HG03095 (cell line): ENCODE measurements at regions not wholly inside any gene's neighbourhood (a gene's known extent, or its start where the extent isn't known, plus 50 kb on each side); places are given as distances from the start of the nearest gene placed in this dataset.

ENCODE experiments used
- ATAC-seq: cut with Tn5 transposase; IDR thresholded peaks from one replicate; pipeline ENCODE4 v1.9.1; 2021; ENCODE audit warnings: moderate library complexity; ENCODE audit not compliant: unreplicated experiment

GRCh38 chr6:66902457-66902856, 1195.4 kb upstream of the EYS start:
- no peak for ATAC-seq

- no peak for ATAC-seq
These were observed 1193.4 kb upstream of the EYS start for GRCh38 chr6:66900133-66901083.

- ATAC-seq: no peak
These were observed 1190.5 kb upstream of the EYS start for GRCh38 chr6:66897576-66897975.

GRCh38 chr6:66896415-66896814, 1189.4 kb upstream of the EYS start:
- no peak for ATAC-seq

GRCh38 chr6:66883453-66883852, 1176.4 kb upstream of the EYS start:
- no peak for ATAC-seq

GRCh38 chr6:66866801-66867200, 1159.8 kb upstream of the EYS start:
- no peak for ATAC-seq

GRCh38 chr6:66865771-66866170, 1158.7 kb upstream of the EYS start:
- ATAC-seq: no peak

GRCh38 chr6:66861007-66861541, 1154.0 kb upstream of the EYS start:
- no peak for ATAC-seq

GRCh38 chr6:66860328-66860727, 1153.3 kb upstream of the EYS start:
- ATAC-seq: no peak

GRCh38 chr6:66858196-66858595, 1151.2 kb upstream of the EYS start:
- ATAC-seq: no peak

GRCh38 chr6:66854014-66854413, 1147.0 kb upstream of the EYS start:
- no peak for ATAC-seq

GRCh38 chr6:66851930-66852329, 1144.9 kb upstream of the EYS start:
- no peak for ATAC-seq

- ATAC-seq: no peak
These were observed 1142.8 kb upstream of the EYS start for GRCh38 chr6:66849843-66850242.

GRCh38 chr6:66848244-66848953, 1141.4 kb upstream of the EYS start:
- no peak for ATAC-seq

GRCh38 chr6:66838764-66839163, 1131.7 kb upstream of the EYS start:
- ATAC-seq: no peak

GRCh38 chr6:66825539-66825938, 1118.5 kb upstream of the EYS start:
- ATAC-seq: no peak

- no peak for ATAC-seq
These were observed 1107.1 kb upstream of the EYS start for GRCh38 chr6:66814156-66814555.

GRCh38 chr6:66808771-66809170, 1101.7 kb upstream of the EYS start:
- ATAC-seq: no peak

- no peak for ATAC-seq
These were observed 1090.0 kb upstream of the EYS start for GRCh38 chr6:66796987-66797386.

- no peak for ATAC-seq
These were observed 1081.6 kb upstream of the EYS start for GRCh38 chr6:66788579-66788978.

GRCh38 chr6:66772800-66773199, 1065.8 kb upstream of the EYS start:
- no peak for ATAC-seq

- no peak for ATAC-seq
These were observed 1064.6 kb upstream of the EYS start for GRCh38 chr6:66771626-66772025.
